HG03064 (cell line): ENCODE measurements at regions not wholly inside any gene's neighbourhood (a gene's known extent, or its start where the extent isn't known, plus 50 kb on each side); places are given as distances from the start of the nearest gene placed in this dataset.
A peak's percentile ranks its signal among the peaks of the same experiment; 100 is the strongest.

Experiments used
- ATAC-seq: cut with Tn5 transposase; IDR thresholded peaks from one replicate; pipeline ENCODE4 v1.9.1; 2021; ENCODE audit warnings: low read depth; ENCODE audit not compliant: unreplicated experiment

DNA sequence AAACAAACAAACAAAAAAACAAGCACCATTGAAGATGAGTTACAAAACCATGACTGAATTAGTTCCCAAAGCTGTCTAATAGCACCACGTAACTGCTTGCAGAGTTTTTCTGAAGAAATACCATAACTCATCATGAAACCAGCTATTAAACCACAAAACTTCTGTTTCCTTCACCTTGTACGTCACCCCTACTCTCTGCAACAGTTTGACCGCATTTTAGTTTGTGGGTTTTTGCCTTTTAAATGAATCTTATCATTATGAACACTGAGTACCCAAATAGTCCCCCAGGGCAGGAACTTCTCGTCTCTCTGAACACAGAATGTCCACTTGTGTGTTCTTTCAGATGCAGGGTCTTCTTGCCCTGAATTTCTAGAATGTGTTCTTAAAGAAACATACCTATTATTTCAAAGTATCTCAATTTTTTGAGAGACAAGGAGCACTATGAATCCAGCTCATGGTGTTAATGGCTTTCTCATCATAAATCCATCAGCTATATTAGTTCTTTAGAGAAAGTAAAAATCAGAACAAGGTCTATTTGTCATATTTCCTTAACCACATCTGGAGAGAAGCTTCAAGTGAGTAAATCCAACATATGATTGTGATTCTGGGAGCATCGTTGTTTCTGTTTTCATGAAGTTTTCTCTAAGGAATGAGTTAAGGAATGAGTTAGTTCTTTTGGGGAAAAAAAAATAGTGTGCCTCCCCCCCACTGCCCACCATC is 210.6 kb downstream of the AUH start:
- peak; percentile 53 for ATAC-seq

DNA sequence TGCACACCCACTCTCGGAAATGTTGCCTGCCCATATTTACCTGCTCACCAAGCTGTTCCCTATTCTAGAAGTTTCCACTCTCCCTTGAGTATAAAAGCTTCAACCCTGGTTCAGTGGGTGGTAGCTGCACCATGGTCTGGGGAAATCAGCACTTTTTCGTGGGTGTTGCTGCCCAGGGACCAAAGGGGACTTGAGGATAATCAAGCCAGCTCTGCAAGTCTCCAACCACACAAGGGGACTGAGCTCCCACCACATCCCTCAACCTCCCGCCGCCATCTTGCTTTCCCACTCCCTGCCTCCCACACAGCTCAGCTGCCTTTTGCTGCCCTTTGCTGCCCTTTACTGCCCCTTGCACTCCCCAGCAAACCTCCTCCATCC is 210.0 kb downstream of the AUH start:
- no peak for ATAC-seq

DNA sequence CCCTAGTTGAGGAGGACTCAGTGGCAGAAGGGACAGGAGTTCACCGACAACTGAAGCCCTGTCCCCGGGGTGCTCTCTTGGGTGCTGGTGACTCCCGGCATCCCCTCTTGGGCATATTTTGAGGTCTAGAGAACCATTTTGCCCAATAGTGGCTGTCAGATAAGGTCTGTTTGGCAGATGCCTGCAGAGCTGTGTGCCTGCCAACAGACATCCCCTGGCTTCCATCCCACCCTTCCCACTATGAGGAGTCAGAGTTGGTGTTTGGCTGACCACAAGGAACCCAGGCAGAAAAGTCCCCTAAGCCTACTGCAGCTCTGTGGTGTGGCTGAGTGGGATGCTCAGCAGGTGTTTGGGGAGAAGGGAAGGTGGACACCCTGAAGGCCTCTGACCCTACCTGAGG is 207.0 kb downstream of the AUH start:
- ATAC-seq: no peak

DNA sequence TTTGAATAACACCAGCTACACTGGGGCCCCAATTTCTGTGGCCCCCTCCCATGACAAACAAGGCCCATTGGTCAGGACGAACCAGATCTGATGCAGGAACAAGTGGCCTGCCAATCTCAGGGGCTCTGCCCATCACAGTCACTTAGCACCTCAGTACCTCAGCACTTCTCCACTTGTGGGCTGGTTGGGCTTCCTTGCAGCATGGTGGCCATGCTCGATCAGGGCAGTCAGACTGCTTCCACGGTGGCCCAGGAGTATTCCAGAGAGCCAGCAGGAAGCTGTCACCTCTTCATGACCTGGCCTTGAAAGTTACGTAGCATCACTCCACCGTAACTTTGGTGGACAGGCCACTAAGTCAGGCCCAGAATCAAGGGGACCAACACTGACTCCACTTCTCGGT is 206.5 kb downstream of the AUH start:
- ATAC-seq: no peak

DNA sequence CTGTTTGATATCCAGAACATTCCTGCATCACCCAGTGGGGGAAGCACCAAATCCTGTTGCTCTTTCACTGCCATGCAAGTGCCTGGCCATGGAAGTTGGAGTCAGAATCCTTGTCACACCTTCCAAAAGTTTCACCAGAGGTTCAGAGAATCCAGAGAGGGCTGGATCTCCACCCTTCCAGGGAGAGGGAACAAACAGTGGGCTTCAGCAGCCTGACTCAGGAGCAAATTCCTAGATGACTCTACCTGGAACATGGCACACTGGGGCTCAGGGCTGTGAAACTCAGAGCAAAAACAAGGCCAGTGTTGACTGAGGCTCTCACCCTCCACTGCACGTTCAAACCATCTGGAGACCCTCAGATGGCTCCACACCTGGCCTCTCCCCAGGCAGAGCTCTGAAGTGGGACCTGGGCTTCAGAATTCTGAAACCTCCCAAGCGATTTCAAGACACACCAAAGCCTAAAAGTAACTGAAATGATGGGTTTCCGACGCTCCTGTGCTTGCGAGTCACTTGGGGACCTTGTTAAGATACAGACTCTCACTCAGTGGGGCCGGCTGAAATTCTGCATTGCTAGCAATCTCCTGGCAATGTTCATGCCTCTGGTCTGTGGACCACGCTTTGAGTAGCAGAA is 205.9 kb downstream of the AUH start:
- ATAC-seq: no peak

DNA sequence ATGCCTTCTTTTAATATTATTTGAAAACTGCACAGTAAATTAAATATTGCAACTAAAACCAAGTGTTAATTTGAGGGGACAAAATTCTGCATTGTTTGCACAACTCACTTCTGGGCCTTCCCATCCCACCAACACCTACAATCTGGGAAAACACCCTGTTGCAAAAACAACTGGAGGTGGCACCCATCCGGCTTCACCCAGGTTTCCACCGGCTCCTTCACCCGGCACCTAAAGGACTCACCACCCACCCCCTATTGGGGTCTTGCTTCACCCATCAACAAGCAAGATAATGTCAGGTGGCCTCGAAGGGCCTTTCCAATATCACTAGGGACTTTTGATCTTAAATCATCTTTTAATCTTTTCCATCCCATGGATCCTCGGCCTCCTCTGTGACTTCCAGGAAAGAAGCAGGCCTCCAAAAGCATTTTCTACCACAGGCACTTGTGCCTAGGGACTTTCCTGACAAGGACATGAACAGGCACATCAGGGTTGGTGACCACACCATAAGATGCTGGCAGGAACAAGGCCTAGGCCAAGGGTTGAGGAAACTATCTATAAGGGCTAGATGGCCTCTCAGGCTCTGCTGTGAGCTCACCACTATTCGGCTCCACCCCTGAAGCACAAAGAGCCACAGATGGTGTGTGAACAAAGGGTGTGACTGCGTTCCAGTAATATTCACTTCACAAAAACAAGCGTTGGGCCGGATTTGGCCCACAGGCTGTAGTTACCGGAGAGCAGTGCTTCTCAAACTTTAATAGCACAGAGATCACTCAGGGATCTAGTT is 205.1 kb downstream of the AUH start:
- ATAC-seq: no peak

DNA sequence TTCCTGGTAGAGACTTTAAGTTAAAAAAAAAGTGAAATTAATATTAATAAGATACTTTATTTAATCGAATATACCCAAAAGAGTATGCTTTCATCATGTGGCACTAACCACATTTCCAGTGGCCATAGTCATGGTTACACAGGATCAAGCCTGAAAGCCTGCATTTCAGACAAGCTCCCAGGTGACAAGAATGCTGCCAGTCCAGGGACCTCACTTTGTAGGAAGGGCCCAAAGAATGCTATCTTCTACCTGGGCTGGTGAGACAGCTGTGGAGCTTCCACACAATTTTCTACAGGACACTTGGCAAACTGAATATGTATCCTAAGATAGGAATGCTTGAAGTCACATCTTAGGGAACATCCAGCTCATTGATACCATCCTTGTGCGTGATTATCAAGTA is 203.8 kb downstream of the AUH start:
- ATAC-seq: no peak

DNA sequence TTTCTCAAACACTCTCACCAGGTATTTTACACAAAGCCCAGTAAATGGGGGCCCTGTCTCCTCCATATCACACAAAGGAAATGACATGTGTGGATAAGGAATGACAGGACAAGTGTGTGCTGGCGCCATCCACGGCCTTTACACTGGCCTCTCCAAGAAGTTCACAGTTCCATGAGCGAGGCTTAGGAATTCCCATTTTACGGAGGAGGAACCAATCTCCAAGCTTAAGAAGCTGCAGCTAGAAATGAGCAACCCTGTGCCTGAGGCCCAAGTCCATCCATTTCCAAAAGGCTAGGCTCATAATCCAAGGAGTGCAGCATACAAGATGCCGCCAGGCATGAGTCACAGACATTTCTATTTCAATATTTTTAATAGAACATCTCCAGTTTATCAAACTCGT is 203.4 kb downstream of the AUH start:
- ATAC-seq: no peak

DNA sequence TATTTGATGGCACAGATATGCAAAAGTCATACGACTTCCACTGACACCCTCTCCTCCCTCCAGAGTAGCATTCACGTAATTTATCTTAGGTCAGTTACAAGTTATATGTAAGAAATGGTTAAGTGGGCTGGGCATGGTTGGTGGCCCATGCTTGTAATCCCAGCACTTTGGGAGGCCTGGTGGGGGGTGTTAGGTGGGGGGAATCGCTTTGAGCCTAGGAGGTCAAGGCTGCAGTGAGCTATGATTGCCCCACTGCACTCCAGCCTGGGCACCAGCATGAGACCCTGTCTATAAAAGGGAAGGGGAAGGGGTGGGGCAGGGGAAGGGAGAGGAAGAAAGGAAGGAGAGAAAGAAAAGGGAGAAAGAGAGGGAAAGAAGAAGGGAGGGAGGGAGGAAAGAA is 202.8 kb downstream of the AUH start:
- no peak for ATAC-seq

DNA sequence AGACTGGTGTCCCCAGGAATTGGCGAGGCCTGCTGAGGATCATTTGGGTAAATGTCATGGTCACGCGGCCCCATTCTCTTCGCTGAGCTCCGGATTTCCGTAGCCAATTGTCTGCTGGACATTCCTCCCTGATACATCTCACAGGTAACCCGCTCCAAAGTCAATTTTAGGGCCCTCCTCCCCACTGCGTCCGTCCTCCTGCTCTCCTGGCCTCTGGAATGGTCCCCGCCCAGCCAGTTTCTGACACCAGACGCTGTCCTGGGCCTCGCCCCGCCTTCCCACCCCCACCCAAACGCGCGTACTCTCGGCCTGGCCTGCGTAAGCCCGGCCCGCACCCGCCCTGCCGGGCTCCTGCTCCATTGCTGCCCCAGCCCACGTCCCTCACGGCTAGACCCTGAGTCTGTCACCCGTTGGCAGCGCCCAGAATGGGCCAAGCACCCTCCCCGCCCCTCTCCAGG is 202.0 kb downstream of the AUH start:
- no peak for ATAC-seq

DNA sequence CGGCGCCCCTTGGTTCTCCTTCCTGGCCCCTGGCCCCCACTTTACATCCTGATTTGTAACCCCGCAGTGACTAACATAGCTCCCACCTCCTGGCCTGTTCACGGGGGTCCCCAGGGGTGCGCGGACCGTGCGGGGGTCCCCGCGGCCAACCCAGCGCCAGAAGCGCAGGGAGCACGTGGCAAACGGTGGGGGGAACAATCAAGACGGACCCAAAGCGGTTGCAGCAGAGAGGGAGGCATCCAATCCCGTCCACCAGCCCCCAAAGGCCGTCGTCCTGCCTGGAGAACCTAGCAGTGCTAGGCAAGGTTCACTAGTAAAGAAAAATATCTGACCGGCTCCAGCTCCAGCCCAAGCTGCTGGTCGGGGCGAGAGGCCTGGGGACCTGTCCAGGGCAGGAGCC is 201.5 kb downstream of the AUH start:
- no peak for ATAC-seq

DNA sequence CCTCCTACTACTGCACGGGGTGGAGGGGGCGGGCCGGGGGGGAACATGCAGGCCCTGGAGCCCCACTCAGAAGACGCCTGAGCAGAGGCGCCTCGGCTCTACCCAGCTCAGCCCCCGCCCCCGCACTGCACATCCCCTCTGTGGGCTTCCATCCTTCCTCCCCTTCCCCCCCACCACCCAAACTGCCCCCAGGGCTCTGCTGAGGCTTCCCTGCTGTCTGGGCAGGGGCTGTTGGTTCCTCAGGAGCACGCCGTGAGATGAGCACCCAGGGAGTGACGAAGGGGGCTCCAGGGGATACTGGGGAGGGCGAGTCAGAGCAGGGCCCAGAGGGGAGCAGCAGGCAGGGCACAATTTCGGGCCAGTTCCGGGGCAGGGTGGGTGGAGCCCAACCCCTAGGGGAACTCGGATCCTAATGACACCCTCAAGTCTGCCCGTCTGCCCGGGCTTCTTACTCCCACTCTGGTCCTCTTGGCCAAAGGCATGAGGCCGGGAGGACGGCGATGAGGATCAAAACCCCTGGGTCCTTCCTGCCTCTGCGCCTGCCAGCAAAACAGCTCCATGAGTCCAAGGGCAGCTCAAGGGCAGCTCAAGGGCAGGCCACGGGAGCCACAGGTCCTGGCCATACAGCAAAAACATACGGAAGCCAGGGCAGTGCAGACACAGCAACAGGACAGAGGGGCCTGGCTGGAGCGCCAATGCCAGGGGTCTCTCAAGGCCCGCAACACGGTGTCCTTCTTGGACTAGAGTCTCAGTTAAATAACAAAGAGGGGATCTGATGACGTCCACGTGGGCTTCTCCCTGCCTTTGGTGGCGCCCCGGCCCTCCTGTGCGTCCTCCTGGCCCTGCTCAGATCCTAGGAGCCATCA is 200.9 kb downstream of the AUH start:
- no peak for ATAC-seq

DNA sequence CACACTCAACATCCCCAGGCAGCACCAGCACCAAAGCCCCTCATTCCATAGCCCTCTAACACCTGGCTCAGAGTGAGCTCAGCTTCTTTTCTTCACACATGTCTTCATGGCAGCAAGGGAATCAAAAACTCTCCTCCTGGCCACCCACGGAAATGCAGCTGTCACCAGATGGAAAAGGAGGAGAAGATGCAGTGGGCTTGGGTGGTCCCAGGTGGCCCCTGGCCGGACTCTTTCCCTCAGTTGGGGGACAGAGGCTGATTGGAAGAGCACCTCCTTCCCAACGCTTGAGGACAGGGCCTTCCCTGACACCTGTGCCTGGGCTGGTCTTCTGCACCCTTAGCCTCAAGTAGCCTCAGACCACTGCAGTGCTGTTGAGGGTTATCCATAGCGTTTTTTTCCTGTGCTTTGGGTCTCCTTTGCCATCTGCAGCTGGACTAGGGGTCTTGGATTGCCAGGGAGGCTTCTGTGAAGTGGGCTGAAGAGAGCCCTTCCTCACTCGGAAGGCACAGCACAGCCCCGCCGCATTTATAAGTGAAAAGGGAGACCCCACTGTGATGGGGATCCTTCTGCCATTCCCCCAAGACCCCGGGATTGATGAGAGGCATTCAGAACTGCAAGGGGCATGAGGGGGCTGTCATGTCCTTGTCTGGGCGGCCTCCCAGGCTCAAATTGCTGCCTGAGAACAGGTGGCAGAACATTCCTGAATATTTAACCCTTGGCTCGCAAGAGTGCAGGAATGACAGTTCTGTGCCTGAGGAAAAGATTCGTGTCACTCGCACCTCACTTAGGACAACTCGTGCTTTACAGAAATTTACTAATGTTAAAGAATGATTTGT is 200.0 kb downstream of the AUH start:
- no peak for ATAC-seq

DNA sequence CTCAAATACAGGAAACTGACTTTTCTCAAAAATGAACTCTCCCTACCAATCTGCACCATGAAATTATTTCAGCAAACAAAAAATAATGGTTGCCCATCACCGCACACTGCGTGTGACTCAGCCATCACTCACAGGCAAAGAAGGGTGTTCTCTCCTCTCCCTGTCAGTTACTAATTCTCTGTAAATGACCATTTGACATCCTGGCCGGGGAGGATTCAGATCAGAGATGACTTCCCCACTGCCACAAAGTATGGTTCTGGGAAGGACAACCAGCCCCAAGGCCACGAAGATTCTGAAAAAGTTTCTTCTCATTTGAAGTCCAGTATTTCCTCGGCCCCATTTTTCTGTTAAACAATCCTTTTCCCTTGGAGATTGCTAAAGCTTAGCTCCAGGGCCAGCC is 199.4 kb downstream of the AUH start:
- ATAC-seq: no peak

DNA sequence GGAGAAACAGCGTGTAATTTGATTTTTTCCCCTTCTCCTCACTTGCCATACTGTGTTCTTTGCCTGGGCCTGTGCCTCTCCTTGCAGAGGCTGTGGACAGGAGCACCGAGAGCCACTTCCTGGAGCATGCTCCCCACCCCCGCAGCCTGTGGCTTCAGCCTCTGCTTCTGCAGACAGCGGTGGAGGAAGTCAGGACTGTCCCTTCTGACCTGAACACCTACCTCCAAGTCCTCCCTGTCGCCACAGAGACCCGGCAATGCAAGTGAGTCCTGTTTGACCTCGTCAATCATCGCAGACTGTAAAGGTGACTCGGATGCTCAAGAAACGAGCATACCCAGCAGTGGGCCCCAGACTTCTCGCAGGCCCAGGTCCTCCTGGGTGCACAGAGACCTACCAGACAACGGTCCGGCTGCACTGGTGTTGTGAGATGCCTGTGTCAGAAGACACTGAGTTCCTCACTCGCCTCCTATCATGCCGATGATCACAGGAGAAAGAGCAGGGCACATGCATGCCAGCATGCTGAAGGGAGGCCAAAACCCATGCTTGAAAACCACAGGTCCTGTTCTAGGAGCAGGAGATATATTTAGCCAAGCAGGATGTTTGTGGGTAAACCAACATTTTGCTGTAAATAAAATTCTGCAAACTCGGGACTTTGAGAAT is 198.8 kb downstream of the AUH start:
- ATAC-seq: no peak

DNA sequence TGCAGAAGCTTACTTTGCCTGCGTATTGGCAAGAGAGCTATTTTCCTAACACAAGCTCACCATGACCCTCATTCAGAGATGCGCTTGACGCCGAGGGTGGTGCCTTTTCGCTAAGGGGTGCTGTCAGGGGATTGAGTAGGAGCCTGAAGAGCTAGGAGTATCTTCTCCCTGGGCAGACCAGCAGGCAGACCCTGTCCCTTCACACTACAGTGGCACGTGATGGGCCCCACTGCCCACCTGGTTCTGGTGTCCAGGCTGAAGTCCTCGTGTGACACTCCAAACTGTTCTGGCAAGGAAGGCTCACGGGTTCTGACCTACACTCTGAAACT is 198.3 kb downstream of the AUH start:
- no peak for ATAC-seq

DNA sequence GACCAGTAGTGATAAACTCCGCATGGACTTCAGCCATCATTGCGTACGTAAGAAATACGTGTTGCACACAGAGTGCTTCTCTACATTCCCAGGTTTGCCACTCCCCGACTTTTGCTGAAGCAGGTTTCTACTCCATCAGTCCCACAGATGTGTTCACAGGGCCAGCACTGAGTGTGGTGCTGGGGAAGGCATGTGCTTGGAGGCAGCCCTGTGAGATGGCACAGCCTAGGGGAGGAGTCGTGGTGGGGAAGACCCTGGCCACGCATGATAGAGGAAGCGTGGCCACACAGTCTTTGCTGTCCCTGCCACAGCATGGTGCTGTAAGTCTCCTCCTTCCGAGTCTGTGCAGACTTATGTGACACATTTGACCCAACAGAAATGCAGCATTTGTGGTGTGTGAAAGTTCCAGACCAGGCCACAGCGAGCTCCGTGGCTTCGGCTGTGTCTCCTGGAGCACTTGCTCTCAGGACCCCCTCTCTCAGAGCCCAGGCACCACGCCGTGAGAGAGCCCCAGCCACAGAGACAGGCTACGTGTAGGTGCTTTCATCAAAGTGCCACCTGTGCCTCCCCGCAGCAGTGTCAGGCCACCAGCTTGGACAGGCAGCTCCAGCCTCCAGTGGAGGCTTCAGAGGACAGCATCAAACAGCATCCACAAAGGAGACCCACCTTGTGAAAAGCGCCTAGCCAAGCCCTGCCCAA is 197.8 kb downstream of the AUH start:
- no peak for ATAC-seq
